Fibroblast of lung (primary cell): ENCODE measurements at regions not wholly inside any gene's neighbourhood (a gene's known extent, or its start where the extent isn't known, plus 50 kb on each side); places are given as distances from the start of the nearest gene placed in this dataset.
"Not testable (repeated sequence)": the region's sequence is repeated elsewhere in the genome, so short reads cannot be mapped to it uniquely, and the experiment has no call there.

Experiments
- DNase-seq, 2 donors: peaks; one replicate each; pipeline versions ENCODE4 v3.0.0 to v3.0.0-alpha.2; 2010; ENCODE audit warnings: low read depth in 2 of 2
- H2AFZ ChIP-seq: 2 replicates; pipeline ENCODE4 v1.5.1; 2012; ENCODE audit warnings: low read length, control low read depth, inconsistent platforms
- H3K27ac ChIP-seq: 2 replicates; pipeline ENCODE4 v1.5.1; 2011; ENCODE audit warnings: low read length, control low read depth; ENCODE audit not compliant: insufficient read depth
- H3K27me3 ChIP-seq: 2 replicates; pipeline ENCODE4 v1.5.1; 2011; ENCODE audit warnings: mild to moderate bottlenecking, low read length; ENCODE audit not compliant: control insufficient read depth, insufficient read depth
- H3K36me3 ChIP-seq: 2 replicates; pipeline ENCODE4 v1.5.1; 2011; ENCODE audit warnings: low read length; ENCODE audit not compliant: control insufficient read depth, insufficient read depth
- H3K4me1 ChIP-seq: 2 replicates; pipeline ENCODE4 v1.5.1; 2011; ENCODE audit warnings: low read length; ENCODE audit not compliant: control insufficient read depth, insufficient read depth; ENCODE audit errors: extremely low read depth
- H3K4me2 ChIP-seq: 2 replicates; pipeline ENCODE4 v1.5.1; 2011; ENCODE audit warnings: low read length, control low read depth; ENCODE audit not compliant: insufficient read depth; ENCODE audit errors: extremely low read depth
- H3K4me3 ChIP-seq, 4 experiments: fragments of 200-600 bp in 1 of 4; sonication (generic) in 1 of 4; replicated peaks in 1 of 4; 2 replicates each; pipeline ENCODE4 v1.5.1; 2011 to 2016; ENCODE audit warnings: low read length in 4 of 4, low read depth in 3 of 4, mild to moderate bottlenecking in 3 of 4, control low read depth in 2 of 4, inconsistent platforms in 1 of 4, mixed read lengths in 1 of 4; ENCODE audit not compliant: insufficient read depth in 1 of 4; ENCODE audit errors: control extremely low read depth in 1 of 4
- H3K79me2 ChIP-seq: 2 replicates; pipeline ENCODE4 v1.5.1; 2012; ENCODE audit warnings: mild to moderate bottlenecking, low read length, inconsistent platforms; ENCODE audit not compliant: control insufficient read depth, insufficient read depth
- H3K9ac ChIP-seq: 2 replicates; pipeline ENCODE4 v1.5.1; 2011; ENCODE audit warnings: mild to moderate bottlenecking, low read length, control low read depth; ENCODE audit not compliant: insufficient read depth
- H3K9me3 ChIP-seq: 2 replicates; pipeline ENCODE4 v1.5.1; 2012; ENCODE audit warnings: low read depth, low read length; ENCODE audit not compliant: control insufficient read depth, insufficient read depth
- H4K20me1 ChIP-seq: 2 replicates; pipeline ENCODE4 v1.5.1; 2011; ENCODE audit warnings: low read length; ENCODE audit not compliant: control insufficient read depth, insufficient read depth; ENCODE audit errors: extremely low read depth
- EZH2 ChIP-seq: IDR thresholded peaks from 2 replicates; pipeline ENCODE4 v1.5.1; 2012; ENCODE audit warnings: low read length, control low read depth, mild to moderate bottlenecking; ENCODE audit errors: missing control alignments
- TF ChIP-seq, protein P1 (sequence below), 2 donors: IDR thresholded peaks in 1 of 2; conservative IDR thresholded peaks in 1 of 2; 1 replicate in 1 of 2; 2 replicates in 1 of 2; pipeline ENCODE4 v1.5.1; 2011 to 2012; ENCODE audit warnings: low read length in 2 of 2, control low read depth in 1 of 2, inconsistent platforms in 1 of 2, low read depth in 1 of 2, mild to moderate bottlenecking in 1 of 2

DNA sequence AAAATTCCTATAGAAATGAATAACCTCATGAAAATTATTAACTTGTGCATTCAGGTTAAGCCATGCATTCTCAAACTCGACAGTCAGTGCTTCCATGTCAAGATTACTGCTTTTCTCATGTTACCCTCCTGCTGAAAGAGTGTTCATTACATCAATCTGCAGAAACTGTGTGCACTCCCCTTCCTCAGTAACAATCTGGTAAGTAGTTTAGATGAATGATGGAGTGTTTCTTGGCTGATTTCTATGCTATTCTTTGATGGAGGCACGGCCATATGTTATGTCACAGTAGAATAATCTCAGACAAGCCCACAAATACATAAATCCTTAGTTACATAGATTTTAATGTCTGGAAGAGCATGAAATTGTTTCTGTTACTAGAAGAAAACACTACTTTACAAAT lies 193.3 kb upstream of the FAM47A start:
- H3K4me2 ChIP-seq, result no peak overlapping the region
- DNase-seq, result no peak
- no peaks in the 10 kb centered on the region for H3K4me1 ChIP-seq
- no peak overlapping the region for H2AFZ ChIP-seq
- H3K9ac ChIP-seq, result no peak overlapping the region
- no peaks in the 10 kb centered on the region for H3K36me3 ChIP-seq
- no peaks in the 10 kb centered on the region for H3K9me3 ChIP-seq
- H3K79me2 ChIP-seq, result no peaks in the 10 kb centered on the region
- H3K4me3 ChIP-seq, result no peak overlapping the region
- no peak overlapping the region for H3K27ac ChIP-seq
- no peaks in the 10 kb centered on the region for H4K20me1 ChIP-seq
- no peak for TF ChIP-seq EZH2
- TF ChIP-seq, protein P1, sequence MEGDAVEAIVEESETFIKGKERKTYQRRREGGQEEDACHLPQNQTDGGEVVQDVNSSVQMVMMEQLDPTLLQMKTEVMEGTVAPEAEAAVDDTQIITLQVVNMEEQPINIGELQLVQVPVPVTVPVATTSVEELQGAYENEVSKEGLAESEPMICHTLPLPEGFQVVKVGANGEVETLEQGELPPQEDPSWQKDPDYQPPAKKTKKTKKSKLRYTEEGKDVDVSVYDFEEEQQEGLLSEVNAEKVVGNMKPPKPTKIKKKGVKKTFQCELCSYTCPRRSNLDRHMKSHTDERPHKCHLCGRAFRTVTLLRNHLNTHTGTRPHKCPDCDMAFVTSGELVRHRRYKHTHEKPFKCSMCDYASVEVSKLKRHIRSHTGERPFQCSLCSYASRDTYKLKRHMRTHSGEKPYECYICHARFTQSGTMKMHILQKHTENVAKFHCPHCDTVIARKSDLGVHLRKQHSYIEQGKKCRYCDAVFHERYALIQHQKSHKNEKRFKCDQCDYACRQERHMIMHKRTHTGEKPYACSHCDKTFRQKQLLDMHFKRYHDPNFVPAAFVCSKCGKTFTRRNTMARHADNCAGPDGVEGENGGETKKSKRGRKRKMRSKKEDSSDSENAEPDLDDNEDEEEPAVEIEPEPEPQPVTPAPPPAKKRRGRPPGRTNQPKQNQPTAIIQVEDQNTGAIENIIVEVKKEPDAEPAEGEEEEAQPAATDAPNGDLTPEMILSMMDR (conservative IDR thresholded peaks at IDR 0.05 in 1 of 2, IDR thresholded peaks at IDR 0.05 in 1 of 2; ENCODE audit: low read depth in 1 of 2, low read length in 2 of 2), result no peak
- no peaks in the 10 kb centered on the region for H3K27me3 ChIP-seq

DNA sequence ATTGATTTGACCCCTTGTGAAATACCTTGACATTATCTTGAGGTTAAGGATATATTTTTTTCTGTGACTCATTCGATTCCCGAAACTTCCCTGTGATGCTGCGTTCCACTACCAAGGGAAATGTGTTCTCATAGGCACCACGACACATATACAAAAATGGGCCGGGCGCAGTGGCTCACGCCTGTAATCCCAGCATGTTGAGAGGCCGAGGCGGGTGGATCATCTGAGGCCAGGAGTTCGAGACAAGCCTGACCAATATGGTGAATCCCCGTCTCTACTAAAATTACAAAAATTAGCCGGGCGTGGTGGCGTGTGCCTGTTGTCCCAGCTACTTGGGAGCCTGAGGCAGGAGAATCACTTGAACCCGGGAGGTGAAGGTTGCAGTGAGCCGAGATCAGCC lies 188.3 kb upstream of the FAM47A start:
- H3K79me2 ChIP-seq, H3K36me3 ChIP-seq, H3K4me1 ChIP-seq, H3K9ac ChIP-seq, H3K9me3 ChIP-seq, H3K4me3 ChIP-seq, H3K27ac ChIP-seq, DNase-seq, H4K20me1 ChIP-seq, H3K4me2 ChIP-seq, H3K27me3 ChIP-seq, H2AFZ ChIP-seq: not testable (repeated sequence)

DNA sequence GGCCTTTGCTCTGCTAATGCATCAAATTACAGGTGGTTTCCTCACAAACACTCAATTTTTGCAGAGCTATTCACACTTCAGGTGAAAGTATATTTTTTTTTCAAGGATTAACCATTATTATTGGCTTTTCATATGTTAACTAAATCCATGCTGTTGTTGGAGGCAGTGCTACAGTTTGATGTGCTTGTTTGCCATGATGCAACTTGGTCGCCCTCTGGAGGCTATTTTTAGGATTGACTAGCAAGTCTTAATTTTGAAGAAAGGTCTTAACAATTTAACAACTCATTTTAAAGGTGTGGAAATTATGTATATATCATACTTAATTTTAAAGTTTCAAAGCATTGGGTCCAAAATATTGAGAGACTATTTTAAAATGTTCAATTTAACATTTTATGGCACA lies 168.8 kb upstream of the FAM47A start:
- Histone ChIP-seq H3K9me3 (no peaks in the 10 kb centered on the region), H3K36me3 (no peaks in the 10 kb centered on the region), H3K27me3 (no peaks in the 10 kb centered on the region), H3K4me2 (no peak overlapping the region), H4K20me1 (no peaks in the 10 kb centered on the region), H3K4me3 (no peak overlapping the region), H3K9ac (no peak overlapping the region), H3K4me1 (no peaks in the 10 kb centered on the region), H3K79me2 (no peaks in the 10 kb centered on the region), H2AFZ (no peak overlapping the region), H3K27ac (no peak overlapping the region)
- peak; percentile 6 to 76 for DNase-seq
- TF ChIP-seq, protein P1 (conservative IDR thresholded peaks at IDR 0.05 in 1 of 2, IDR thresholded peaks at IDR 0.05 in 1 of 2; ENCODE audit: low read depth in 1 of 2, low read length in 2 of 2), result peak; percentile 32 to 55
- TF ChIP-seq EZH2, result no peak
